ENCODE measurements at regions not wholly inside any gene's neighbourhood (a gene's known extent, or its start where the extent isn't known, plus 50 kb on each side); places are given as distances from the start of the nearest gene placed in this dataset.

DNA sequence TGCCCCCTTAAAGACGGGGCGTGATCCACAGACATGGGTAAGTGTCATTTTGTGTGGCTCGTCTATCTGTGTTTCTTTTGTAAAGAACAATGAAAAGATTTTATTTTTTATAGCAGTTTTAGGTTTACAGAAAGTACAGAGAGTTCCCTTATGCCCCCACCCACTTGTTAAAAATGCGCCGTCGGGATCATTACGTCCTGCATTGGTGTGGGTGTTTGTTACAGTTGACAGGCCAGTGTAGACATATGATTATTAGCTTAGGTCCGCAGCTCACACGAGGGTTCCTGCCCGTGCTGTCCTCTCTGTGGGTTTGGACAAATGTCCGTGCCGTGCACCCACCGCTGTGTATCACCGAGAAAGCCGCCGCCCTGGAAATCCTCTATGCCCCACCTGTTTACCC is 50.5 kb downstream of the RGS12 start:
- DNase-seq (ENCODE audit: low read depth in 2 of 3, low spot score in 2 of 3), result no peak

DNA sequence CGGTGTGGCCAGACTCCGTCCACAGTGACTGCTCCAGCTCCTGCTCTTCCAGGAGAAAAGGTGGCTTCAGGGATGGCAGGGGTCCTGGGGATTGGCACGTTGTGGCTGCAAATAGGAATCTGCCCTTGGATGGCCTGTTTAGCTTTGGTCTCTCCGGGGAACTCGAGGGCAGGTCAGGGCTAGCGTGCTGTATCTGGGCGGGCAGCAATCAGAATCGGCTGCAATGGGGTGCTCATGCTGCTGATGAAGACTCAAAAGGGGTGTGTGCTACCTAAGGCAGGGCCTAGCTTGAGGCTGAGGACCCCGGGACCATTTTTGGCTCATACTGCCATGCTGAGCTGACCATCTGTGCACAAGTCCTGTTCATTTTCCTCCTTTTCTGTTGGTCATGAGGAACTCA is 51.3 kb downstream of the RGS12 start:
- DNase-seq (ENCODE audit: low read depth in 2 of 3, low spot score in 2 of 3), result no peak

DNA sequence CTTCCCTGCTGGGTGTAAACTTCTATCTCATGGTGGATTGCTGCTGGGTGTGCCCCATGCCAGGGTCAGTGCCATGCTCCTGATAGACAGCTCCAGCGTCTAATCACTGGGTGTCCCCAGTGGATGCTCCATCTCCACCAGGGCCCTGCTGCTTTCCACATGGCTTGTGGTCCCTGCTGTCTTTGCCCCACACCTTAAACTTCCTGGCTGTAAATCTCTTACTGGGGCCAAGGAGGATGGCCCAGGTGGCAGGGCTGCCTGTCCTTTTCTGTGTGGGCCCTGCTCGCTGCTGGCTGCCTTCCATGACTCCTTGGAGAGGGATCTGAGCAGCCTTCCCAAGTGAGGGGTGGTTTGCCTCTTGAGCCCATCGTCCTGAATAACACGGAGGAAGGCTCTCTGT is 51.8 kb downstream of the RGS12 start:
- no peak for DNase-seq (ENCODE audit: low read depth in 2 of 3, low spot score in 2 of 3)

DNA sequence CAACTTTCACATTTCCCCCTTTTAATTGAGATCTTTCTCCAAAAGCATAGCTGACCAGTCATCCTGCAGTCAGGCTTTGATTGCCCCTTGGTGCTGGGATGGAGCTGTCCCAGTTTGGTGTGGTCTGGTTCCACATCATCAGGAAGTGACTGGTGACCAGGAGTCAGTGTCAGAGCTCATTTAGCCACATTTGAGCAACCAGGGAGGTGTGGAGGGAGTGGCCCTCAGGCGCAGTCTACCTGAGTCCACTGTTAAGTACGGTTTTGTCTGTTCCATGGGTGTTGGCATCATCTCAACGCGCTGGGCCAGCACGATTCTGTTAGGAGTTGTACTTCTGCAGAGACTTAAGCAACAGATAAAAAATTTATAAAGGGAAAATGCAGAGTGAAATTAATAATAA is 52.6 kb downstream of the RGS12 start:
- DNase-seq (ENCODE audit: low read depth in 2 of 3, low spot score in 2 of 3), result no peak

DNA sequence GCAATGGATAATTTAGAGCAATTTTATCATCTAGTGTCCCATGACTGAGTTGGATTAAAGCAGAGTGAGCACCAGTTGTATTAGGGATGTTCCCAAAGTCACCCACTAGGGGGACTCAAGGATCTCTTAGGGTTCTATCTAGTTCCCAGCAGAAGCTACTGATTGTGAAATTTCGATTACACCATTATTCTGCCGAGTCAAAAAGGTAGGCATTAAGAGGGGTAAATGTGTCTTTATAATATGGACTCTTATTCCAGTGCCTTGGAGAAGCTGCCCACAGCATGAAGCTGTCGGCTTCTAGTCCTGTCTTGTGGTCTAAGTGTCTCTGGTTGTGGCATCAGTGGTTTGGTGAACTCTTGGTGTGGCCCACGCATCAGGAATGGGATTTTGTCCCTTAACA is 53.3 kb downstream of the RGS12 start:
- peak in 2 of 3 donors; percentile 71 to 88 for DNase-seq (ENCODE audit: low read depth in 2 of 3, low spot score in 2 of 3)

DNA sequence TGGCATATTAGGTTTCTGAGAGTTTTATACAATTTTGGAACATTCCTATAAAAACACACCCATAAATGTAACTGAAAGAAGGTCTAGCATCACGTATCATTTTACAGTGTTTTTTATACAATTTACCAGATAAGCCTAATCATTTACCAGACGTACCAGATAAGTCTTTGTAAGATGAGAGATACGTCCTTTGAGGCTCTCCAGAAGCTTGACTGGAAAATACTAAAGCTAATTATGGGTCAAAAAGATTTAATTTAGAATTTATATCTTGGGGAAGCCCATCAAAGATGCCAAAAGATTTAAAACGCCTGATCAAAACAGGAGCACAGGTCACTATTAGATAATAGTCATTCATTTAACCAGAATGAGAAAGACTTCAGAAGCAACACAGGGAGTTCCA is 55.0 kb downstream of the RGS12 start:
- no peak for DNase-seq (ENCODE audit: low read depth in 2 of 3, low spot score in 2 of 3)

DNA sequence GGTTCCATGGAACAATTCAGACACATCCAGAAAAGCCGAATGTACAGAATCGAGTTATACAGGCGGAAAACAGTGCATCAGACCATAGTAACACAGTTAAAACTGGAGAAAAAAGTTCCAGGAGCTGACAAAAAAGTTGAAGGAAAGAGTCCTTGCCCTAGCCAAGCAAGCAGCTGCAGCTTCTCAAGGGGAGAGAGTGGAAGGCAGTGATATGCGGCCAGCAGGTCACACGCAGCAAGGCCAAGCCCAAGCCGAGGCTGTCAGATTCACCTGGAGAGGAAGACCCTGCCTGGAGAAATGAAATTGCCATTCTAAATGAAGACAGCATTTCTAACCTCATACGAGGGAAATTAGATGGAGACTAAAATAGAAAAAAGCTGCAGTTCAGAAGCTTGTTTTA is 55.8 kb downstream of the RGS12 start:
- no peak for DNase-seq (ENCODE audit: low read depth in 2 of 3, low spot score in 2 of 3)

DNA sequence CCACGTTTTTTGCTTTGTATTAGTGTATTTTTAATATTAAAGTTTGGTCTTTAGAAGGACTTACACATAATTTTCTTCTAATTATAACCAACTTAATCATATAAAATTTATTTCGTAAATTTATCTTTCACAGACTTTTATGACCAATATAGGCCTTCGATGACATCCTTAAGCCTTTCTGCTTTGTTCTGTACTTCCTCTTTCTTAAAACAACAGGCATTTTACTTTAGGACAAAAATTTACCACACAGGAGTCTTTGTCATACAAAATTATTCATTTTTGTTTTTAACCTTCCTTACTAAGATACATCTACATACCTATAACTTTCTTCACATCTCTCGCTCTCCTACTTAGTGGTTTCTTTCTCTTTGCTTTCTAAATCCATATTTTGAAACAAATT is 56.3 kb downstream of the RGS12 start:
- peak in 1 of 3 donors; percentile 44 for DNase-seq (ENCODE audit: low read depth in 2 of 3, low spot score in 2 of 3)

DNA sequence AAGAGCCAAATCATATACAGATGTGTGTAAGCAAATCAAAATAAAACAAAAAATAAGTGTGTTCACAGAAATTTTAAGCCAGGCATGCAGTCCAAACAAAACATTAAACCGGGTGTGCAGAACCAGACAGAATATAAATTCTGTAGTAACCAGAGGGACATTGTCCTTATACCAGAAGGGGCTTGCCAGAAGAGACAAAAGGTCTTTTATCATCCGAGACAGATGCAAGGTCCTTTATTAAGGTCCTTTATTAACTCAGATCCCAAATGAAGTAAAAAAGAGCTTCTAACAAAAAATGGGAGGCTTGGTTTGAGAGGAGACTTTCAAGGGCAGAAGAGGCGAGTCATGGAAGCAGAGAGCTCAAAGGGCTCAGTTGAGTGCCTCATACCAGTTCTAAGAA is 59.2 kb downstream of the RGS12 start:
- DNase-seq (ENCODE audit: low read depth in 2 of 3, low spot score in 2 of 3), result no peak

DNA sequence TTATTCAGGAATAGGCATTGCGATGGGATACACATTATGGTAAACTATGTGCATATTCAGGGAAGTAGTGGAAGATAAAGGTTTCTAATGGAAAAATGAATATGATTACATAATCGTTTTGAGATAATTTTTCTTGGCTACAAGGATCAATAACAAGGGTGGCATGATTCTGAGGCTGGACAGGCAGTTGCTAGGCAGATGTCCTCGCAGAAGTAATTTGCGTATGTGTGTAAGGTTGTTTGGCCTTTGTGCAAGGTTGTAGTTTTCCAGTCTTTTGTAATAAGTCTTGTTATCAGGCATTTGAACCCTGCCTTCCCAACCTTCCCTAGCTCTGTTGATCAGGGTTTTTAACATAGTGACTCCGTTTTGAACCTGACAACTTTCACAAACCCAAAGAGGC is 59.7 kb downstream of the RGS12 start:
- DNase-seq (ENCODE audit: low read depth in 2 of 3, low spot score in 2 of 3), result no peak

DNA sequence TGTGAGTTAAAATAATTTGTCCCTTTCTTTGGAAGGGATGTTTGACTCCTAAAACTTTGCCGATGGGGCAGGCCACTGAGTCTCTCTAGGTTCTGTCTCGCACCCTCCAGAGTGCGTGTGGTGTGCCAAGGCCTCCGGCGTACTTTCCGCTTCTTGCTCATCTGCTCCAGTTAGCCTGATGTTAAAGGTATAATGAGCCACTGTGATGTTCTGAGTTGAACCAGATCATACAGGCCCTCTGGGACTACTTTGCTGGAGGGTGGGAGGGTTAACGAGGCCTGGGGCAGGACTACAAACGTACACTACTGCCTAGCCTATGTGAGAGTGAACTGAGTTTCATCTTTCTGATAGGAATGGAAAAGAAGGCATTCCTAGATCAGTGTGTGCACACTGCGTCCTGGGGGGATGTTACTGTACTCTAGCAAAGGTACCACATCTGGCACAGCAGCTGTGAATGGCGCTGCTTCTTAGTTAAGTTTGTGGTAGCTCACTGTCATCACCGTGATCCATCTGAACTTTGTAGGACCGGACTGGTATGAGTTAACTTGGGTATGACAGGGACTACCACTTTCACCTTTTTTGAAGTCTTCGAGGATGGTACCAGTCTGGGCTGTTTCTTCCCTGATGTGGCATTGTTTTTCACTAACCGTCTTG is 60.2 kb downstream of the RGS12 start:
- no peak for DNase-seq (ENCODE audit: low read depth in 2 of 3, low spot score in 2 of 3)

DNA sequence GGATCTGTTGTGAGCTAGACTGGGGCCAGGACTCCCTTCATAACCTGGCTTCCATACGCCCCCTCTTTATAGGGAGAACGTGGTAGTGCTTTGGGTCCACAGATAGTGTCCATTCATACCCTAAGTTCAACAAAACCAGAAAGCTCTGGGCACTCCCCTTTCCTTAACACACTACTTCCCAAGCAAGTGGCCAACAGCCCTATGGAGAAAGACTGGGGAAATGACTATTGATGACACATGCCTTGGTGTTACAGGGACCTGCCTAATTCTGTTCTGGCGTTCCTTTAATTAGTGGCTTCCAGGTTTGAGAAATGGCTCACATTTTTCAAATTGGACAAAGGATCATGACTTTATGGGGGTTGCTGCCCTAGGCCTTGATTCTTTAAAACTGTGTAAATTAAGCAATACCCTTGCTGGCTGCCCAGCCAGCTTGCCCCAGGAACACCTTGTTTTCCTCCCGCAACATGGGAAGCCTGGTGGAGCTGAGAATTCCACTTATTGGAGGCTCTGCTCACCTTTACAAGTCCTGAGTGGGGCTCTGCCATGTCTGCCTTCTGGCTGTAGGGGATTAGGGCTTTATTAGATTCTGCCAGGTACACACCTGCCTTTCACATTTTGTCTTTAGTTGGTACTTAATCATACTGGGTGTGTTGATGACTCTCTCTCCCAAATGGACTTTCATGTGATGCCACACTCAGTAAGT is 61.1 kb downstream of the RGS12 start:
- no peak for DNase-seq (ENCODE audit: low read depth in 2 of 3, low spot score in 2 of 3)

DNA sequence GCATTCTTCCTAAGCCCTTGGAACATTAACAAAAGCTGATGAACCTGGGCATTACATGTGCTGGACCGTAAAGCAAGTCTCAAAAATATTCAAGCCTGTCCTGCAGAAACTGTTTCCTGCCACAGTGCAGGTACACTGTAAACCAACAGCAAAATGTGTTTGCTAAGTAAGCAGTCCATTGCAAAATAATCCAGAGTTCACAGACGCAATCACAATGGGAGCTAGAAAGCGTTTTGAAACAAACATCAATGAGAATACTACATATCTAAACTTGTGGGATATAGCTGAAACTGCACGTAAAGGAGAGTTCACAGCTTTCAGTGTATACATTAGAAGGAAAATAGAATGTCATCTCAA is 61.6 kb downstream of the RGS12 start:
- no peak for DNase-seq (ENCODE audit: low read depth in 2 of 3, low spot score in 2 of 3)

DNA sequence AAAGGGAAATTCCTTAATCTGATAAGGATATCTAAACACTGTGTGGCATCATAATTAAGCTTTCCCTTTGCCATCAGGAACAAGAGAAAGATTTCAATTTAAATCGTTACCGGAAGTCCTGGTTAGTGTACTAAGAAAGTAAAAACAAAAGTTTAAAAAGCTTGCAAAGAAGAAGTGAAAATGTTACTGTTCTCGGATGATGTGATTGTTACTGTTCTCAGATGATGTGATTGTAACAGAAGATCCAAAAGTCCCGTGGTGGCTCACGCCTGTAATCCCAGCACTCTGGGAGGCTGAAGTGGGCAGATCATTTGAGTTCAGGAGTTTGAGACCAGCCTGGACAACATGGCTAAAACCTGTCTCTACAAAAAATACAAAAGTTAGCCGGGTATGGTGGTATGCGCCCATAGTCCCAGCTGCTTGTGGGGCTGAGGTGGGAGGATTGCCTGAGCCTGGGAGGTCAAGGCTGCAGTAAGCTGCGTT is 62.5 kb downstream of the RGS12 start:
- DNase-seq (ENCODE audit: low read depth in 2 of 3, low spot score in 2 of 3), result no peak

DNA sequence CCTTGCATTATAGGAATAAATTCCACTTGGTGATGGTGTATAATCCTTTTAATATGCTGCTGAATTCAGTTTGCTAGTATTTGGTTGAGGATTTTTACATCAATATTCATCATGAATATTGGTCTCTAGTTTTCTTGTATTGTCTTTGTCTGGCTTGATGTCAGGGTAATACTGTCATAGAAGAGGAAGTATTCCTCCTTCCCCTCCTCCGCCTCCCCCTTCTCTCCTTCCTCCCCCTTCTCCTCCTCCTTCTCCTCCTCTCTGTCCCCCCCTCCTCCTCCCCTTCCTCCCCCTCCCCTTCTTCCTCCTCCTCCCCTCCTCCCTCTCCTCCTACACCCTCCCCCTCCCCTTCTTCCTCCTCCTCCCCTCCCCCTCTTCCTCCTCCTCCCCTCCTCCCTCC is 65.8 kb downstream of the RGS12 start:
- DNase-seq (ENCODE audit: low read depth in 2 of 3, low spot score in 2 of 3), result peak in 1 of 3 donors; percentile 33

DNA sequence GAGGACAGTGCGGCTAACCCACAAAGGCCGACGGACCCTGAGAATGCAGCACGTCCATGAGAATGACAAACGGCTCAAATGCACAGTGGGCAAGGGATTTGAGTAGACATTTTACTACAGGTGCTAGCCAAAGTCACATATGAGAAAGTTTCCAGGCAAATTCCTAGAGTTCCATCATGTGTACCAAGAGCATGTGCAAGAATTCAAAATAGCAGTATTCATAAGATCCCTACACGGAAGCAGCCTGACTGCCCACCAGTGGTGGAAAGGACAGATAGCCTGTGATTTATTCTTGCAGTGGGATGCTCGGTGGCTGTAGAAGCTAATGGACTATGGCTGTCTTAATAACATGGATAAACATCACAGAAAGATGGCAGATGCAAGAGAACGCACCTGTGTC is 68.0 kb downstream of the RGS12 start:
- no peak for DNase-seq (ENCODE audit: low read depth in 2 of 3, low spot score in 2 of 3)

DNA sequence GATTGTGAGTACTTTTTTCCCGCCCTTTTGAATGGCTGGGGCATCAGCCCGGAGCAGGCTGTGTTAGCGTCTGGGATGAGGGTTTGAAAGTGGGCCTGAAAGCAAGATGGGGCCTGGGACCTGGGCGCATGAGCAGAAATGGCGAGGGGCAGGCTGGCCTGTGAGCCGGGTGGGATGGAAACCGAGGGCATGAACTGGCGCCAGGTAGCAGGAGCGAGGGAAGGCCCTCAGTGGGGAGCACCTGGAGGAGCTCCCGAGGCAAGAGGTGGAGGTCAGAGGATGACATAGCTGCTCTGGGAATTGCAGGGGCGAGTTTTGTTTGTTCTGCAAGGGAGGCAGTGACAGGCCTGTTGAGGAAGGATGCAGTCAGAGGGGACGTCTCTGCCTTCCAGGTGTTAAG is 68.6 kb downstream of the RGS12 start:
- DNase-seq (ENCODE audit: low read depth in 2 of 3, low spot score in 2 of 3), result no peak

DNA sequence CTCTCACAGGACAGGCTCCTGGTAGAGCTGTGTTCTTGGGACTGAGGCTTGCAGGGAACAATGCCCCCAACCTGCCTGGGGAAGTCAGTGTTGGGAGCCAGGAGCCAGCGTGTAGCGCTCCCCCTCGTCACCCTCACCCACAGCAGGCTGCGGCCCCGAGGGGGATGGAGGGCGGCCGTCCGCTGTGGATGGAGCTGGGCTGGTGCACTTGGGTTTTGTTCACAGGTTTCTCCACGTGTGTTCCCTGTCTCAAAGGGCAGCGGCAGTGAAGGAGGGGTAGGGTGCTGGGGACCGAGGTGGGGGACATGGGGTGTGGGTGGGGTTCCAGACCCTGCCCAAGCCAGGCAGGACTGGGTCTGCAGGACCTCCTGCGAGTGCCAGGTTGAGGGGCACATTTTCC is 69.1 kb downstream of the RGS12 start:
- DNase-seq (ENCODE audit: low read depth in 2 of 3, low spot score in 2 of 3), result no peak

DNA sequence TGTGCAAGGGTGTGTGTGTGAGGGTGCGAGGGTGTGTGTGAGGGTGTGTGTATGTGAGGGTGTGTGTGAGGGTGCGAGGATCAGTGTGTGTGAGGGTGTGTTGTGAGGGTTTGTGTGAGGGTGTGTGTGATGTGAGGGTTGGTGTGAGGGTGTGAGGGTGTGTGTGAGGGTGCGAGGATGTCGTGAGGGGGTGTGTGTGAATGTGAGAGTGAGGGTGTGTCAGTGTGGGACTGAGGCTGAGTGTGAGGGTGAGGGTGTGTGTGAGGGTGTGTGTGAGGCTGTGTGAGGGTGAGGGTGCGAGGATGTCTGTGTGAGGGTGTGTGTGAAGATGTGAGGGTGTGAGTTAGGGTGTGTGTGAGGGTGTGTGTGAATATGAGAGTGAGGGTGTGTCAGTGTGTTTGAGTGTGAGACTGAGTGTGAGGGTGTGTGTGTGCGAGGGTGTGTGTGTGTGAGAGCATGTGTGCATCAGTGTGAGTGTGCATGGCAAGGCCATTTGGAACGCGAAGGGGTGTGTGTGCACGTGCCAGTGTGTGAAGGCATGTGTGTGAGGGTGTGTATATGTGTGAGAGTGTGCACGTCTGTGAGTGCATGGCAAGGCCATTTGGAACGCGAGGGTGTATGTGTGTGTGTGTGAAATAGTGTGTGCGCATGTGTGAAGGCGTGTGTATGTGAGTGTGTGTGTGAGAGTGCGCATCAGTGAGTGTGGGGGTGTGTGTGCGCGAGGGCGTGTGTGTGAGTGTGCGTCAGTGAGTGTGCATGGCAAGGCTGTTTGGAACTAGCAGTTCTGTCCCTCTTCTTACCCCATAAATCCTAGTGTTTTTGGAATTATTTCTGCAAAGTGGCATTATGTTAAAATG is 69.8 kb downstream of the RGS12 start:
- DNase-seq (ENCODE audit: low read depth in 2 of 3, low spot score in 2 of 3), result no peak

DNA sequence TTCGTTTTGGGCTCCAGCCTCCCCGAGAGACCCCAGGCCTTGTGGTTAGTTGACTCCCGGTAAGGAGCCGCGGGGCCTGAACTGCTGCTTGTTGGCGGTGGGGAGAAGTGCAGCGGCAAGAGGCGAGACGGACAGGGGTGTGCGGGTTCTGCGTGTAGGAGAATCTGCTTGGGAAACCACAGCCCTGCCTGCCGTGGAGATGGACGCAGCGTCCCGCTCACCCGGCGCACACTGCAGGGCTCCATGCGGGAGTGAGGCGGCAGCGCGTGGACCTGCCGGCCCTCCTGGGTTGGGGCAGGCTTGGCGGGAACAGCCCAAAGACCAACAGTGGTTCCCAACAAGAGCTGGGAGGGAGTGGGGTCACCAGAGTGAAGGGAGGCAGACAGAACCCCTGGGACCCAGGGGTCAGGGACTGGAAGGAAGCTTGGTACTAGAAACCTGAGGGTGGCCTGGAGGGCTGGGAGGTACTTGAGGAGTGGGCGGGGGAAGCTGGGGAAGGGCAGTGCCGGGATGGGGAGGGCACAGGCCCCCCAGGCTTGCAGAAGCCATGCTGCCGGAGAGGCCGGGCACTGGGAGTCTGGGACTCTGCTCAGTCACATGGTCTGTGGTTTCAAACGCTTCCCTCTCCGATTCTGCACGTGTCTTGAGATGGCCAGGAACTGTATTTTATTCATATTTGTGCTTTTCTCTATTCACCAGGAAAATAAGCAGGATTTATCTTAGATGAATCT is 70.8 kb downstream of the RGS12 start:
- no peak for DNase-seq (ENCODE audit: low read depth in 2 of 3, low spot score in 2 of 3)

DNA sequence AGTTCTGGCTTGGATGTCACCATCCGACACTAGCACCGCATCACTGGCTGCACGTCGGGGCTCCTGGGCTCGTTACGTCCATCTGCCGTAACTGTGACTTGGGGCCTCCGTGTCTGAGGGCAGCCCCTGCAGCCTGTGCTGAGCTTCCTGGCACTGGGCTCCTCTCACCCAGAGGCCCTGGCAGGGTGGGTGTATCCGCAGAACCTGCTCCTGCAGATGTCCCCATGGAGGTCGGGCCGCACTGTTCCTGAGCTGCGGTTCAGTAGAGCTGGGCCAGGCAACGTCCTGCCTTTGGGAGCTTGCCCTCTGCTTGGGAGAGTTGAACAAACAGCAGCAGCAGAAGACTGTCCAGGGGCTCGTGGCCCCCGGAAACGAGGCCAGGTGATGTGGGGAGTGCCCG is 71.4 kb downstream of the RGS12 start:
- DNase-seq (ENCODE audit: low read depth in 2 of 3, low spot score in 2 of 3), result no peak
